GM21367 (cell line): ENCODE measurements at regions not wholly inside any gene's neighbourhood (a gene's known extent, or its start where the extent isn't known, plus 50 kb on each side); places are given as distances from the start of the nearest gene placed in this dataset.

ENCODE experiments used
- ATAC-seq: cut with Tn5 transposase; IDR thresholded peaks from one replicate; pipeline ENCODE4 v1.9.1; 2021; ENCODE audit not compliant: unreplicated experiment

- ATAC-seq: no peak
Measured at GRCh38 chr7:8378349-8379019, 54.9 kb upstream of the NXPH1 start.

GRCh38 chr7:8379264-8379663 is 54.1 kb upstream of the NXPH1 start:
- no peak for ATAC-seq

- no peak for ATAC-seq
Measured at GRCh38 chr7:8380130-8380529, 53.3 kb upstream of the NXPH1 start.

- ATAC-seq: no peak
Measured at GRCh38 chr7:8382004-8382730, 51.2 kb upstream of the NXPH1 start.
